Neural cell (in vitro differentiated cells): ENCODE measurements at regions not wholly inside any gene's neighbourhood (a gene's known extent, or its start where the extent isn't known, plus 50 kb on each side); places are given as distances from the start of the nearest gene placed in this dataset.

Experiments used
- H2AFZ ChIP-seq: fragments of 200-600, 300-800 bp; sonication (generic), shearing (Covaris generic); 2 replicates; pipeline ENCODE4 v1.6.0; 2014; ENCODE audit warnings: low read depth, mild to moderate bottlenecking, antibody characterized with exemption, low read length, moderate library complexity
- H3F3A ChIP-seq: fragments of 200-600 bp; shearing (Covaris generic); 2 replicates; pipeline ENCODE4 v1.6.1; 2016; ENCODE audit warnings: mild to moderate bottlenecking, moderate library complexity, mixed read lengths, antibody characterized with exemption, low read length; ENCODE audit not compliant: insufficient read depth, poor library complexity, severe bottlenecking
- H3K27ac ChIP-seq: fragments of 200-600, 300-800 bp; sonication (generic), shearing (Covaris generic); 2 replicates; pipeline ENCODE4 v1.5.1; 2014; ENCODE audit warnings: mild to moderate bottlenecking, low read length, moderate library complexity
- H3K27me3 ChIP-seq: fragments of 300-800, 200-600 bp; sonication (generic), shearing (Covaris generic); 2 replicates; pipeline ENCODE4 v1.6.0; 2014; ENCODE audit warnings: mild to moderate bottlenecking, low read depth, low read length, moderate library complexity; ENCODE audit not compliant: insufficient read depth
- H3K36me3 ChIP-seq: fragments of 300-800, 200-600 bp; sonication (generic), shearing (Covaris generic); 2 replicates; pipeline ENCODE4 v1.5.1; 2014; ENCODE audit warnings: mild to moderate bottlenecking, antibody characterized with exemption, low read length, moderate library complexity; ENCODE audit not compliant: insufficient read depth
- H3K4me2 ChIP-seq: fragments of 300-800, 200-600 bp; sonication (generic), shearing (Covaris generic); 2 replicates; pipeline ENCODE4 v1.6.0; 2014; ENCODE audit warnings: mild to moderate bottlenecking, low read length
- H3K4me3 ChIP-seq: fragments of 300-800, 200-600 bp; sonication (generic), shearing (Covaris generic); 2 replicates; pipeline ENCODE4 v1.5.1; 2014; ENCODE audit warnings: mild to moderate bottlenecking, low read length, moderate library complexity
- H3K79me2 ChIP-seq: fragments of 200-600 bp; shearing (Covaris generic); replicated peaks from 2 replicates; pipeline ENCODE4 v1.6.0; 2014; ENCODE audit warnings: mild to moderate bottlenecking, low read length, moderate library complexity; ENCODE audit not compliant: insufficient read depth
- H3K9ac ChIP-seq: fragments of 300-800, 200-600 bp; sonication (generic), shearing (Covaris generic); 2 replicates; pipeline ENCODE4 v1.6.1; 2016; ENCODE audit warnings: mild to moderate bottlenecking, low read length, mixed read lengths
- H3K9me2 ChIP-seq: fragments of 200-600 bp; shearing (Covaris generic); 2 replicates; pipeline ENCODE4 v1.6.1; 2016; ENCODE audit warnings: mild to moderate bottlenecking, low read length, mixed read lengths; ENCODE audit not compliant: insufficient read depth
- H3K9me3 ChIP-seq: fragments of 200-600, 300-800 bp; sonication (generic), shearing (Covaris generic); 2 replicates; pipeline ENCODE4 v1.6.1; 2016; ENCODE audit warnings: mild to moderate bottlenecking, mixed run types, low read length, moderate library complexity, mixed read lengths
- H4K20me1 ChIP-seq: fragments of 200-600 bp; shearing (Covaris generic); 2 replicates; pipeline ENCODE4 v1.6.1; 2016; ENCODE audit warnings: mild to moderate bottlenecking, mixed run types; ENCODE audit not compliant: insufficient read depth
- EP300 ChIP-seq: fragments of 450-650 bp; conservative IDR thresholded peaks from 2 replicates; pipeline ENCODE4 v1.6.1; 2014; ENCODE audit warnings: antibody characterized with exemption, mild to moderate bottlenecking, moderate library complexity; ENCODE audit not compliant: poor library complexity, severe bottlenecking
- EZH2 ChIP-seq: fragments of 200-600, 300-800 bp; shearing (Covaris generic), sonication (generic); IDR thresholded peaks from 2 replicates; pipeline ENCODE4 v1.6.1; 2014; ENCODE audit warnings: antibody characterized with exemption, low read length, borderline replicate concordance, mild to moderate bottlenecking; ENCODE audit not compliant: insufficient read depth, poor library complexity, severe bottlenecking
- MXI1 ChIP-seq: fragments of 450-650 bp; conservative IDR thresholded peaks from 2 replicates; pipeline ENCODE4 v1.6.1; 2014; ENCODE audit warnings: antibody characterized with exemption, mild to moderate bottlenecking; ENCODE audit not compliant: poor library complexity, severe bottlenecking
- POLR2AphosphoS5 ChIP-seq: IDR thresholded peaks from 2 replicates; pipeline ENCODE4 v1.6.1; 2012
- RAD21 ChIP-seq: fragments of 450-650 bp; conservative IDR thresholded peaks from 2 replicates; pipeline ENCODE4 v1.6.1; 2014; ENCODE audit warnings: antibody characterized with exemption, mild to moderate bottlenecking, moderate library complexity
- SMC3 ChIP-seq: fragments of 450-650 bp; conservative IDR thresholded peaks from 2 replicates; pipeline ENCODE4 v1.6.1; 2014; ENCODE audit warnings: antibody characterized with exemption, mild to moderate bottlenecking, moderate library complexity; ENCODE audit not compliant: poor library complexity
- TAF1 ChIP-seq: IDR thresholded peaks from 2 replicates; pipeline ENCODE4 v1.6.1; 2012; ENCODE audit warnings: low read depth
- TF ChIP-seq, protein P1 (sequence below): fragments of 450-650 bp; IDR thresholded peaks from 2 replicates; pipeline ENCODE4 v1.5.1; 2014; ENCODE audit warnings: antibody characterized with exemption, mild to moderate bottlenecking, moderate library complexity; ENCODE audit not compliant: poor library complexity, severe bottlenecking
- TF ChIP-seq, protein P2 (sequence below): IDR thresholded peaks from 2 replicates; pipeline ENCODE4 v1.6.1; 2012; ENCODE audit warnings: borderline replicate concordance

DNA sequence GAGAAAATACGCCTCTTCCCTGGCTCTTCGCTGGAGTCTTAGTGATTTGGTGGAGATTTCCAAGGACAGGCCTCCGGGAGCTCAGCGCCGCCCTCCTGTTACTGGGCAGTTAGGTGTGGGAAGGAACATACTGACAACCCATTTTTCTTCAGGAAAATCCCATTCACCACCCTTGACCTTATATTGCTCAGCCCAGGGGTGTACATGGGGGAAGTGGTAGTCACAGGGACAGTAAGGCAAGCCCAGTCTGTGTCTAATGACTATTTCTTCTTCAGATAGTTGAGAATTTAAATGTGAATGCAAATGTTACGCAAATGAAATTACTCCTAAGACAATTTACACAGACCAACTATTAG is 119.4 kb downstream of the UQCRFS1 start:
- no peak for TF ChIP-seq TAF1
- no peak for TF ChIP-seq POLR2AphosphoS5
- TF ChIP-seq RAD21, result no peak
- TF ChIP-seq SMC3, result no peak
- TF ChIP-seq EZH2, result no peak
- TF ChIP-seq MXI1, result no peak
- TF ChIP-seq, protein P1, sequence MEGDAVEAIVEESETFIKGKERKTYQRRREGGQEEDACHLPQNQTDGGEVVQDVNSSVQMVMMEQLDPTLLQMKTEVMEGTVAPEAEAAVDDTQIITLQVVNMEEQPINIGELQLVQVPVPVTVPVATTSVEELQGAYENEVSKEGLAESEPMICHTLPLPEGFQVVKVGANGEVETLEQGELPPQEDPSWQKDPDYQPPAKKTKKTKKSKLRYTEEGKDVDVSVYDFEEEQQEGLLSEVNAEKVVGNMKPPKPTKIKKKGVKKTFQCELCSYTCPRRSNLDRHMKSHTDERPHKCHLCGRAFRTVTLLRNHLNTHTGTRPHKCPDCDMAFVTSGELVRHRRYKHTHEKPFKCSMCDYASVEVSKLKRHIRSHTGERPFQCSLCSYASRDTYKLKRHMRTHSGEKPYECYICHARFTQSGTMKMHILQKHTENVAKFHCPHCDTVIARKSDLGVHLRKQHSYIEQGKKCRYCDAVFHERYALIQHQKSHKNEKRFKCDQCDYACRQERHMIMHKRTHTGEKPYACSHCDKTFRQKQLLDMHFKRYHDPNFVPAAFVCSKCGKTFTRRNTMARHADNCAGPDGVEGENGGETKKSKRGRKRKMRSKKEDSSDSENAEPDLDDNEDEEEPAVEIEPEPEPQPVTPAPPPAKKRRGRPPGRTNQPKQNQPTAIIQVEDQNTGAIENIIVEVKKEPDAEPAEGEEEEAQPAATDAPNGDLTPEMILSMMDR, result no peak
- TF ChIP-seq, protein P2, sequence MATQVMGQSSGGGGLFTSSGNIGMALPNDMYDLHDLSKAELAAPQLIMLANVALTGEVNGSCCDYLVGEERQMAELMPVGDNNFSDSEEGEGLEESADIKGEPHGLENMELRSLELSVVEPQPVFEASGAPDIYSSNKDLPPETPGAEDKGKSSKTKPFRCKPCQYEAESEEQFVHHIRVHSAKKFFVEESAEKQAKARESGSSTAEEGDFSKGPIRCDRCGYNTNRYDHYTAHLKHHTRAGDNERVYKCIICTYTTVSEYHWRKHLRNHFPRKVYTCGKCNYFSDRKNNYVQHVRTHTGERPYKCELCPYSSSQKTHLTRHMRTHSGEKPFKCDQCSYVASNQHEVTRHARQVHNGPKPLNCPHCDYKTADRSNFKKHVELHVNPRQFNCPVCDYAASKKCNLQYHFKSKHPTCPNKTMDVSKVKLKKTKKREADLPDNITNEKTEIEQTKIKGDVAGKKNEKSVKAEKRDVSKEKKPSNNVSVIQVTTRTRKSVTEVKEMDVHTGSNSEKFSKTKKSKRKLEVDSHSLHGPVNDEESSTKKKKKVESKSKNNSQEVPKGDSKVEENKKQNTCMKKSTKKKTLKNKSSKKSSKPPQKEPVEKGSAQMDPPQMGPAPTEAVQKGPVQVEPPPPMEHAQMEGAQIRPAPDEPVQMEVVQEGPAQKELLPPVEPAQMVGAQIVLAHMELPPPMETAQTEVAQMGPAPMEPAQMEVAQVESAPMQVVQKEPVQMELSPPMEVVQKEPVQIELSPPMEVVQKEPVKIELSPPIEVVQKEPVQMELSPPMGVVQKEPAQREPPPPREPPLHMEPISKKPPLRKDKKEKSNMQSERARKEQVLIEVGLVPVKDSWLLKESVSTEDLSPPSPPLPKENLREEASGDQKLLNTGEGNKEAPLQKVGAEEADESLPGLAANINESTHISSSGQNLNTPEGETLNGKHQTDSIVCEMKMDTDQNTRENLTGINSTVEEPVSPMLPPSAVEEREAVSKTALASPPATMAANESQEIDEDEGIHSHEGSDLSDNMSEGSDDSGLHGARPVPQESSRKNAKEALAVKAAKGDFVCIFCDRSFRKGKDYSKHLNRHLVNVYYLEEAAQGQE, result no peak
- no peak for TF ChIP-seq EP300
- no peak overlapping the region for H2AFZ ChIP-seq
- no peaks in the 10 kb centered on the region for H3K79me2 ChIP-seq

DNA sequence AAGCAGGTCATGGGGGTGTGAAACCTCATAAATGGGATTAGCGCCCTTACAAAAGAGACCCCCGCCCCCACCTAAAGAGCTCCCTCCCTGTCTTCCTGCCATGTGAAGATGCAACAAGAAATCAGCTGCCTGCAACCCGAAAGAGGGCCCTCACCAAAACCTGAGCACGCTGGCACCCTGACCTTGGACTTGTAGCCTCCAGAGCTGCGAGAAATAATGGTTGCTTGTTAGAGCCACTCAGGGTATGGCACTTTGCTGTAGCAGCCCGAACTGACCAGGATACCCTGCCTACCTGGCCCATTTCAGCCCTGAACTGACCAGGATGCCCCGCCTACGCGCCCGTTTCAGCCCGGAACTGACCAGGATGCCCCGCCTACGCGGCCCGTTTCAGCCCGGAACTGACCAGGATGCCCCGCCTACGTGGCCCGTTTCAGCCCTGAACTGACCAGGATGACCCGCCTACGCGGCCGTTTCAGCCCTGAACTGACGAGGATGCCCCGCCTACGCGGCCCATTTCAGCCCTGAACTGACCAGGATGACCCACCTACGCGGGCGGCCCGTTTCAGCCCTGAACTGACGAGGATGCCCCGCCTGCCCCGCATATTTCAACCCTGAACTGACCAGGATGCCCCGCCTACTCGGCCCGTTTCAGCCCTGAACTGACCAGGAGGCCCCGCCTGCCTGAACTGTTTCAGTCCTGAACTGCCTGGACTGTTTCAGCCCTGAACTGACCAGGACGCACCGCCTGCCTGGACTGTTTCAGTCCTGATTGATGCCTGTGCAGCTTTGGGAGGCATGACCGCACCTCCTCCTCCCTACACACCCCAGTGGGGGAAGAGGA is 120.0 kb downstream of the UQCRFS1 start:
- Histone ChIP-seq H3K9me3 (no peaks in the 10 kb centered on the region), H3K27me3 (no peaks in the 10 kb centered on the region), H3K4me3 (no peak overlapping the region), H3F3A (no peaks in the 10 kb centered on the region), H3K9me2 (no peaks in the 10 kb centered on the region), H3K36me3 (no peaks in the 10 kb centered on the region), H3K4me2 (no peak overlapping the region), H3K79me2 (no peaks in the 10 kb centered on the region), H3K9ac (no peak overlapping the region), H4K20me1 (no peaks in the 10 kb centered on the region), H2AFZ (no peak overlapping the region), H3K27ac (no peak overlapping the region)
- TF ChIP-seq RAD21, result no peak
- TF ChIP-seq TAF1, result no peak
- TF ChIP-seq, protein P1, result no peak
- no peak for TF ChIP-seq POLR2AphosphoS5
- no peak for TF ChIP-seq SMC3
- TF ChIP-seq MXI1, result no peak
- TF ChIP-seq, protein P2, result no peak
- no peak for TF ChIP-seq EP300
- TF ChIP-seq EZH2, result no peak

More for the DNA sequence above, 119.4 kb downstream of the UQCRFS1 start:
- H3K9me2 ChIP-seq, result no peaks in the 10 kb centered on the region
- no peaks in the 10 kb centered on the region for H3K27me3 ChIP-seq
- H3K9ac ChIP-seq, result no peak overlapping the region
- H3K9me3 ChIP-seq, result no peaks in the 10 kb centered on the region
- H3K4me2 ChIP-seq, result no peak overlapping the region
- H4K20me1 ChIP-seq, result no peaks in the 10 kb centered on the region
- H3K27ac ChIP-seq, result no peak overlapping the region
- no peak overlapping the region for H3K4me3 ChIP-seq
- H3K36me3 ChIP-seq, result no peaks in the 10 kb centered on the region
- H3F3A ChIP-seq, result no peaks in the 10 kb centered on the region
